ENCODE measurements at regions not wholly inside any gene's neighbourhood (a gene's known extent, or its start where the extent isn't known, plus 50 kb on each side); places are given as distances from the start of the nearest gene placed in this dataset.

DNA sequence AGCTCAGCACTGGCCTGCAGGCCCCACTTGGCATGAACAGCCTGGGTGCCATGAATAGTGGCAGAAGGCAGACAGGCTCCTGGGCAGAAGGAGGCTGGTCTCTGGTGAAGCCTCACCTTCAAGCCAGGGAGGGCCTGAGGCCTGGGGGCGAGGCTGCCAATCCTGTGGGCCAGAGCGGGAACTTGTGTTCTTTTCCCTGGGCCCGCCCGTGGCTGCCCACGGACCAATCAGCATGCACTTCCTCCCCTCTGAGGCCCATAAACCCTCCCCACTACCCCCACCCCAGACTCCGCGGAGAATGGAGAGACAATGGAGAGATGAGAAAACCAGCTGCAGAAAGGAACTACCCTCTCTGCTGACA is 283.8 kb upstream of the ROBO1 start:
- H3K36me3 ChIP-seq (ENCODE audit: control insufficient read depth in 4 of 4, insufficient read depth in 3 of 4, low read depth in 1 of 4, low read length in 3 of 4) = no peaks in the 10 kb centered on the region
- no peak overlapping the region for H3K4me3 ChIP-seq (ENCODE audit: low read depth in 1 of 3, low read length in 3 of 3)
- no peak for DNase-seq (ENCODE audit: low spot score)
- no peaks in the 10 kb centered on the region for H3K27me3 ChIP-seq (ENCODE audit: control insufficient read depth in 4 of 4, insufficient read depth in 4 of 4, low read length in 3 of 4)
- peaks cover 0 to 3% (median 0%) of the 10 kb centered on the region in 4 donors for H3K9me3 ChIP-seq (ENCODE audit: control insufficient read depth in 4 of 4, low read length in 3 of 4)
- WGBS = 91% methylated on average over 7 of the region's 7 CpGs
- H3K27ac ChIP-seq (ENCODE audit: low read depth in 1 of 2, low read length in 2 of 2) = no peak overlapping the region
- H3K4me1 ChIP-seq (ENCODE audit: control insufficient read depth in 4 of 4, insufficient read depth in 4 of 4, low read length in 3 of 4) = no peaks in the 10 kb centered on the region
- no peak overlapping the region for H3K9ac ChIP-seq (ENCODE audit: low read depth in 1 of 2, low read length in 2 of 2)
- no peak for TF ChIP-seq GABPA (IDR thresholded peaks at IDR 0.05 in 1 of 2, conservative IDR thresholded peaks at IDR 0.05 in 1 of 2)
- TF ChIP-seq, protein P1, sequence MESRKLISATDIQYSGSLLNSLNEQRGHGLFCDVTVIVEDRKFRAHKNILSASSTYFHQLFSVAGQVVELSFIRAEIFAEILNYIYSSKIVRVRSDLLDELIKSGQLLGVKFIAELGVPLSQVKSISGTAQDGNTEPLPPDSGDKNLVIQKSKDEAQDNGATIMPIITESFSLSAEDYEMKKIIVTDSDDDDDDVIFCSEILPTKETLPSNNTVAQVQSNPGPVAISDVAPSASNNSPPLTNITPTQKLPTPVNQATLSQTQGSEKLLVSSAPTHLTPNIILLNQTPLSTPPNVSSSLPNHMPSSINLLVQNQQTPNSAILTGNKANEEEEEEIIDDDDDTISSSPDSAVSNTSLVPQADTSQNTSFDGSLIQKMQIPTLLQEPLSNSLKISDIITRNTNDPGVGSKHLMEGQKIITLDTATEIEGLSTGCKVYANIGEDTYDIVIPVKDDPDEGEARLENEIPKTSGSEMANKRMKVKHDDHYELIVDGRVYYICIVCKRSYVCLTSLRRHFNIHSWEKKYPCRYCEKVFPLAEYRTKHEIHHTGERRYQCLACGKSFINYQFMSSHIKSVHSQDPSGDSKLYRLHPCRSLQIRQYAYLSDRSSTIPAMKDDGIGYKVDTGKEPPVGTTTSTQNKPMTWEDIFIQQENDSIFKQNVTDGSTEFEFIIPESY (IDR thresholded peaks at IDR 0.05) = no peak
- TF ChIP-seq, protein P2, sequence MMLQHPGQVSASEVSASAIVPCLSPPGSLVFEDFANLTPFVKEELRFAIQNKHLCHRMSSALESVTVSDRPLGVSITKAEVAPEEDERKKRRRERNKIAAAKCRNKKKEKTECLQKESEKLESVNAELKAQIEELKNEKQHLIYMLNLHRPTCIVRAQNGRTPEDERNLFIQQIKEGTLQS (IDR thresholded peaks at IDR 0.05) = no peak
- TF ChIP-seq RAD21 (IDR thresholded peaks at IDR 0.05) = no peak
- TF ChIP-seq YY1 (IDR thresholded peaks at IDR 0.05) = no peak
- TF ChIP-seq, protein P3, sequence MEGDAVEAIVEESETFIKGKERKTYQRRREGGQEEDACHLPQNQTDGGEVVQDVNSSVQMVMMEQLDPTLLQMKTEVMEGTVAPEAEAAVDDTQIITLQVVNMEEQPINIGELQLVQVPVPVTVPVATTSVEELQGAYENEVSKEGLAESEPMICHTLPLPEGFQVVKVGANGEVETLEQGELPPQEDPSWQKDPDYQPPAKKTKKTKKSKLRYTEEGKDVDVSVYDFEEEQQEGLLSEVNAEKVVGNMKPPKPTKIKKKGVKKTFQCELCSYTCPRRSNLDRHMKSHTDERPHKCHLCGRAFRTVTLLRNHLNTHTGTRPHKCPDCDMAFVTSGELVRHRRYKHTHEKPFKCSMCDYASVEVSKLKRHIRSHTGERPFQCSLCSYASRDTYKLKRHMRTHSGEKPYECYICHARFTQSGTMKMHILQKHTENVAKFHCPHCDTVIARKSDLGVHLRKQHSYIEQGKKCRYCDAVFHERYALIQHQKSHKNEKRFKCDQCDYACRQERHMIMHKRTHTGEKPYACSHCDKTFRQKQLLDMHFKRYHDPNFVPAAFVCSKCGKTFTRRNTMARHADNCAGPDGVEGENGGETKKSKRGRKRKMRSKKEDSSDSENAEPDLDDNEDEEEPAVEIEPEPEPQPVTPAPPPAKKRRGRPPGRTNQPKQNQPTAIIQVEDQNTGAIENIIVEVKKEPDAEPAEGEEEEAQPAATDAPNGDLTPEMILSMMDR (IDR thresholded peaks at IDR 0.05; ENCODE audit: low read depth, low read length, missing input control) = no peak
- no peak for TF ChIP-seq FOXA1 (IDR thresholded peaks at IDR 0.05)
- no peak for TF ChIP-seq HNF4G (IDR thresholded peaks at IDR 0.05)
- no peak for TF ChIP-seq NR2F2 (IDR thresholded peaks at IDR 0.05)
- no peak for TF ChIP-seq FOXA2 (IDR thresholded peaks at IDR 0.05)
- no peak for TF ChIP-seq HNF4A (conservative IDR thresholded peaks at IDR 0.05)

DNA sequence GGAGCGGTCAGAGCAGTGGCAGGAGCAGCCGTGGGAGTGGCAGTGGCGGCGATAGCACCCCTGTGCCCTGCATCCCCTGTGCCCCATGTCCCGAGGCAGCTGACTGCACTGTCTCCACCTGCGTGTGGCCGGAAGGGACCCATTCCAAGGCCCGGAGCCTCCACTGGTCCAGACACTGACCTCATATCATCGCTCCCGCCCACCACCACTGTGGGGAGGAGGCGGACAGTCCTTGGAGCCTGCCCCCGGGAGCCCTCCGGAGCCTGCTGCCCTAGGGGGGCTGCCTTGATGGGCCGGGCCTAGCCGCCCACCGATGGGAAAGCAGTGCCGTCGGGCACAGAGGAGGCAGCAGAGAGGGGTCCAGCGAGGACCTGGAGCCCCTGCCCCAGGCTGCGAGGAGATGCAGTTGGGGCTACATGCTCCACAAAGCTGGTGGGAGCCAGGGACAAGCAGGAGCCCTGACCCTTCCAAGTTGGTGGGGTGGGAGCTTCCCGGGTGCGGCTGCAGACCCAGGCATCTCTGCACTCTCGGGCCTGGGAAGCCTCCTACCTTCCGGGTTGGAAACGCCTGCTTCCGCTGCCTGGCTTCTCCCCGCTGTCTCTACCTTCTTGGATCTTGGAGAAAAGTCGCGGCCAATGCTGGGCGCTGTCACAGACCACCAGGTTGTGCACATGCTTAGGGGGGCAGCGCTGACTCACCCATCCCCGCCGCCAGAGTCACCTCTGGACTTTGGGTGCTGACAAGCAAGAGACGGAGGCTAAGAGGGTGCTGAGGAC is 283.2 kb upstream of the ROBO1 start:
- Histone ChIP-seq H3K4me3 (ENCODE audit: low read depth in 1 of 3, low read length in 3 of 3) (no peak overlapping the region), H3K27me3 (ENCODE audit: control insufficient read depth in 4 of 4, insufficient read depth in 4 of 4, low read length in 3 of 4) (no peaks in the 10 kb centered on the region), H3K4me1 (ENCODE audit: control insufficient read depth in 4 of 4, insufficient read depth in 4 of 4, low read length in 3 of 4) (no peaks in the 10 kb centered on the region), H3K9me3 (ENCODE audit: control insufficient read depth in 4 of 4, low read length in 3 of 4) (peaks cover 0 to 3% (median 0%) of the 10 kb centered on the region in 4 donors), H3K9ac (ENCODE audit: low read depth in 1 of 2, low read length in 2 of 2) (no peak overlapping the region), H3K27ac (ENCODE audit: low read depth in 1 of 2, low read length in 2 of 2) (no peak overlapping the region), H3K36me3 (ENCODE audit: control insufficient read depth in 4 of 4, insufficient read depth in 3 of 4, low read depth in 1 of 4, low read length in 3 of 4) (no peaks in the 10 kb centered on the region)
- WGBS = 87% methylated on average over 34 of the region's 34 CpGs
- TF ChIP-seq TAF1 (conservative IDR thresholded peaks at IDR 0.05) (no peak), RAD21 (IDR thresholded peaks at IDR 0.05) (no peak), FOXA2 (IDR thresholded peaks at IDR 0.05) (no peak), GABPA (IDR thresholded peaks at IDR 0.05 in 1 of 2, conservative IDR thresholded peaks at IDR 0.05 in 1 of 2) (no peak), HNF4A (conservative IDR thresholded peaks at IDR 0.05) (no peak), SP1 (IDR thresholded peaks at IDR 0.05) (no peak), YY1 (IDR thresholded peaks at IDR 0.05) (no peak), NR2F2 (IDR thresholded peaks at IDR 0.05) (no peak), EGR1 (IDR thresholded peaks at IDR 0.05; ENCODE audit: low read depth in 2 of 2) (no peak), JUND (IDR thresholded peaks at IDR 0.05) (no peak), FOXA1 (IDR thresholded peaks at IDR 0.05) (no peak)
- TF ChIP-seq, protein P1 (IDR thresholded peaks at IDR 0.05) = no peak
- TF ChIP-seq, protein P4, sequence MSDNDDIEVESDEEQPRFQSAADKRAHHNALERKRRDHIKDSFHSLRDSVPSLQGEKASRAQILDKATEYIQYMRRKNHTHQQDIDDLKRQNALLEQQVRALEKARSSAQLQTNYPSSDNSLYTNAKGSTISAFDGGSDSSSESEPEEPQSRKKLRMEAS (IDR thresholded peaks at IDR 0.05) = no peak
- TF ChIP-seq, protein P2 (IDR thresholded peaks at IDR 0.05) = no peak
- DNase-seq (ENCODE audit: low spot score) = no peak
